ENCODE measurements at regions not wholly inside any gene's neighbourhood (a gene's known extent, or its start where the extent isn't known, plus 50 kb on each side); places are given as distances from the start of the nearest gene placed in this dataset.

DNA sequence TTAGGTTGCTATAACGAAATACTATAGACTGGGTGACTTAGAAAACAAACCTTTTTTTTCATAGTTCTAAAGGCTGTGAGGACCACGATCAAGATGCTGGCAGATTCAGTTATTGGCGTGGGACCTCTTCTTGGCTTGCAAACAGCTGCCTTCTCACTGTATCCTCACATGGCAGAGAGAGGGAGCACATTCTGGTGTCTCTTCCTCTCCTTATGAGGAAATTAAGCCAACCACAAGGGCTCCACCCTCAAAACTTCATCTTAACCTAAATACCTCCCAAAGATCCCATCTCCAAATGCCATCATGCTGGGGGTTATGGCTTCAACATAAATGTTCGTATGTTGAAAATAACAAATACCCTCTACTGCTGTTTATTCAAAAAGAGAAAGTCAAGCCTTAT is 197.1 kb downstream of the CEMIP2 start:
- no peaks in the 10 kb centered on the region for H3K36me3 ChIP-seq
- H3K27me3 ChIP-seq = no peaks in the 10 kb centered on the region
- no peak for ATAC-seq
- TF ChIP-seq, protein P1, sequence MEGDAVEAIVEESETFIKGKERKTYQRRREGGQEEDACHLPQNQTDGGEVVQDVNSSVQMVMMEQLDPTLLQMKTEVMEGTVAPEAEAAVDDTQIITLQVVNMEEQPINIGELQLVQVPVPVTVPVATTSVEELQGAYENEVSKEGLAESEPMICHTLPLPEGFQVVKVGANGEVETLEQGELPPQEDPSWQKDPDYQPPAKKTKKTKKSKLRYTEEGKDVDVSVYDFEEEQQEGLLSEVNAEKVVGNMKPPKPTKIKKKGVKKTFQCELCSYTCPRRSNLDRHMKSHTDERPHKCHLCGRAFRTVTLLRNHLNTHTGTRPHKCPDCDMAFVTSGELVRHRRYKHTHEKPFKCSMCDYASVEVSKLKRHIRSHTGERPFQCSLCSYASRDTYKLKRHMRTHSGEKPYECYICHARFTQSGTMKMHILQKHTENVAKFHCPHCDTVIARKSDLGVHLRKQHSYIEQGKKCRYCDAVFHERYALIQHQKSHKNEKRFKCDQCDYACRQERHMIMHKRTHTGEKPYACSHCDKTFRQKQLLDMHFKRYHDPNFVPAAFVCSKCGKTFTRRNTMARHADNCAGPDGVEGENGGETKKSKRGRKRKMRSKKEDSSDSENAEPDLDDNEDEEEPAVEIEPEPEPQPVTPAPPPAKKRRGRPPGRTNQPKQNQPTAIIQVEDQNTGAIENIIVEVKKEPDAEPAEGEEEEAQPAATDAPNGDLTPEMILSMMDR (IDR thresholded peaks at IDR 0.05 in 4 of 5, conservative IDR thresholded peaks at IDR 0.05 in 1 of 5) = no peak
- TF ChIP-seq POLR2A (IDR thresholded peaks at IDR 0.05) = no peak
- DNase-seq = no peak
- no peak overlapping the region for H3K27ac ChIP-seq
- intact Hi-C loops (cut with DNase I; ENCODE audit: low total_unique reads) = no loop called here
- in situ Hi-C loops (cut with MboI; ENCODE audit: low sequenced_read_pairs in 4 of 4) = no loop called here
- H3K9me3 ChIP-seq = no peaks in the 10 kb centered on the region
- H3K4me1 ChIP-seq = no peaks in the 10 kb centered on the region
- H3K4me3 ChIP-seq = no peak overlapping the region

DNA sequence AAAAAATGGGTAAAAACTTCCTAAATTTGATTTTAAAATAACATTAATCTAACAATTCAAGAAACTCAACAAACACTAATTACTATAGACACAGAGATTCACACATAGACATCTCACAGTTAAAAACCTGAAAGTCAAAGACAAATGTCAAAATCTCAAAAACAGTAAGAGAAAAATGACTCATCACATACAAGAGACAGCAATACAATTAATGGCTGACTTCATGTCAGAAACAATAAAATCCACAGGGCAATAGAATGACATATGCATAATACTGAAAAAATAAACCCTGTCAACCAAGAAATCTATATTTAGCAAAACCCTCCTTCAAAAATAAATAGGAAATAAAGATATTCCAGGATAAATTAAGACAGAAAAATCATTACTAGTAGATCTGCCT is 200.4 kb downstream of the CEMIP2 start:
- in situ Hi-C loops (cut with MboI; ENCODE audit: low sequenced_read_pairs in 4 of 4) = no loop called here
- no peaks in the 10 kb centered on the region for H3K4me1 ChIP-seq
- no peaks in the 10 kb centered on the region for H3K27me3 ChIP-seq
- H3K27ac ChIP-seq = no peak overlapping the region
- ATAC-seq (no peak), DNase-seq (no peak)
- no peaks in the 10 kb centered on the region for H3K36me3 ChIP-seq
- no peak for TF ChIP-seq POLR2A (IDR thresholded peaks at IDR 0.05)
- TF ChIP-seq, protein P1 (IDR thresholded peaks at IDR 0.05 in 4 of 5, conservative IDR thresholded peaks at IDR 0.05 in 1 of 5) = no peak
- no peak overlapping the region for H3K4me3 ChIP-seq
- intact Hi-C loops (cut with DNase I; ENCODE audit: low total_unique reads) = no loop called here
- H3K9me3 ChIP-seq = no peaks in the 10 kb centered on the region

DNA sequence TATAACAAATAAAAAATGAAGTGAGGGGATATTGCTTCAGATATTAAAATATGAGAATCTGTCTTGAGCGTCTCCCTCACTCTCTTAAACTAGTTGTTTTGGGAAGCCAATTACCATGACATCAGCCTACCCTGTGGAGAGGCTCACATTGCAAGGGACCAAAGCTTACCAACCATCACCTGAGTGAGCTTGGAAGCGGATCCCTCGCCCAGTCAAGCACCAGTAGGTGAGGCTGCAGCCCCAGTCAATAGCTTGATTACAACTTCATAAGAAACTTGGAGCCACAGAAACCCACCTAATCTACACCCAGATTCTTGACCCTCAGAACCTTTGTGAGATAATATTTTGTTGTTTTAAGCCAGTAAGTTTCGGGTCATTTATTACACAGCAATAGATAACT is 206.2 kb downstream of the CEMIP2 start:
- intact Hi-C loops (cut with DNase I; ENCODE audit: low total_unique reads) = no loop called here
- no peak overlapping the region for H3K4me3 ChIP-seq
- DNase-seq = no peak
- ATAC-seq = no peak
- H3K27me3 ChIP-seq = no peaks in the 10 kb centered on the region
- H3K27ac ChIP-seq = no peak overlapping the region
- no peaks in the 10 kb centered on the region for H3K4me1 ChIP-seq
- no peak for TF ChIP-seq POLR2A (IDR thresholded peaks at IDR 0.05)
- TF ChIP-seq, protein P1 (IDR thresholded peaks at IDR 0.05 in 4 of 5, conservative IDR thresholded peaks at IDR 0.05 in 1 of 5) = no peak
- no peaks in the 10 kb centered on the region for H3K9me3 ChIP-seq
- H3K36me3 ChIP-seq = no peaks in the 10 kb centered on the region
- in situ Hi-C loops (cut with MboI; ENCODE audit: low sequenced_read_pairs in 4 of 4) = no loop called here

DNA sequence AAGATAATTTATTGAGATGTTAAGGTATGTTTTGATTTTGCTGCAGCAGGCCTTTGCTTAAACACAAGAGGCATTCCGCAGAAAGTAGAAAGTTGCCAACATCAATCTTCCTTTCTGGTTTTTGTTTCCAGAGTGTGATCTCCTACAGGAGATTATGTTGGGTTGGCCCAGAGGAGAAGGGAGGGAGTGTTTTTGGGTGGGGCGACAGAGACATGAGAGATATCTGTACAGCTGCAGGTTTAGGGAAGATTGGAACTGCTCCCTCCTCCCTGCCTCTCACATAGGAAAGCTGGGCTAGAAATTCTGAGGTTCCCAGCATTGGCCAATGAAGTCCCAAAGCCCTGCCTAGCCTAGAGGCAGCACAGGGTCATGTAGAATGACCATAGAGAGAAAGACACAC is 211.0 kb downstream of the CEMIP2 start:
- H3K36me3 ChIP-seq = no peaks in the 10 kb centered on the region
- no peaks in the 10 kb centered on the region for H3K27me3 ChIP-seq
- in situ Hi-C loops (cut with MboI; ENCODE audit: low sequenced_read_pairs in 4 of 4) = no loop called here
- no peak for ATAC-seq
- H3K27ac ChIP-seq = no peak overlapping the region
- TF ChIP-seq POLR2A (IDR thresholded peaks at IDR 0.05) = no peak
- TF ChIP-seq, protein P1 (IDR thresholded peaks at IDR 0.05 in 4 of 5, conservative IDR thresholded peaks at IDR 0.05 in 1 of 5) = no peak
- H3K4me3 ChIP-seq = no peak overlapping the region
- no peaks in the 10 kb centered on the region for H3K9me3 ChIP-seq
- no peak for DNase-seq
- H3K4me1 ChIP-seq = peaks cover 0 to 3% of the 10 kb centered on the region in 2 donors
- intact Hi-C loops (cut with DNase I; ENCODE audit: low total_unique reads) = no loop called here

DNA sequence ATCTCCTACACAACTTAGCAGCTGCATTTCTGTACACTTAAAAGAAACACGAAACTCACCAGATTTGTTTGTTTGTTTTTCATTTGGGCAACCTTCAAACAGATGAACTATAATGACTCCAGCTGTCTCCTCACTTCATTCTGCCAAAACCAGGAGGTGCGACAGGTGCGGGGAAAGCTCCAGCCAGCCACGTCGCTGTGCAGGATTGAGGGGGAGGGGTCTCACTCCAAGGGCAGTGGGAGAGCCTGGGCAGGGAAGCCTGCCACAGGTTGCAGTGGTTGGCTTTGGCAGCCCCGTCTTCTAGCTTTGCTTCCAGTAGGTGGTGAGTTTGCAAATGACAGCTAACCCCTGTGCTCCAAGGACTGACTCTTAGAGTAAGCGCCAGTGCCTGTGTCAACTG is 215.8 kb downstream of the CEMIP2 start:
- Histone ChIP-seq H3K27me3 (no peaks in the 10 kb centered on the region), H3K9me3 (no peaks in the 10 kb centered on the region), H3K27ac (no peak overlapping the region), H3K4me3 (no peak overlapping the region), H3K36me3 (no peaks in the 10 kb centered on the region), H3K4me1 (peaks cover 0 to 6% of the 10 kb centered on the region in 2 donors)
- no peak for TF ChIP-seq POLR2A (IDR thresholded peaks at IDR 0.05)
- TF ChIP-seq, protein P1 (IDR thresholded peaks at IDR 0.05 in 4 of 5, conservative IDR thresholded peaks at IDR 0.05 in 1 of 5) = no peak
- no peak for DNase-seq
- peak in 1 of 2 donors; percentile 11 for ATAC-seq
- intact Hi-C loops (cut with DNase I; ENCODE audit: low total_unique reads) = no loop called here
- in situ Hi-C loops (cut with MboI; ENCODE audit: low sequenced_read_pairs in 4 of 4) = no loop called here
